ENCODE measurements at regions not wholly inside any gene's neighbourhood (a gene's known extent, or its start where the extent isn't known, plus 50 kb on each side); places are given as distances from the start of the nearest gene placed in this dataset.

DNA sequence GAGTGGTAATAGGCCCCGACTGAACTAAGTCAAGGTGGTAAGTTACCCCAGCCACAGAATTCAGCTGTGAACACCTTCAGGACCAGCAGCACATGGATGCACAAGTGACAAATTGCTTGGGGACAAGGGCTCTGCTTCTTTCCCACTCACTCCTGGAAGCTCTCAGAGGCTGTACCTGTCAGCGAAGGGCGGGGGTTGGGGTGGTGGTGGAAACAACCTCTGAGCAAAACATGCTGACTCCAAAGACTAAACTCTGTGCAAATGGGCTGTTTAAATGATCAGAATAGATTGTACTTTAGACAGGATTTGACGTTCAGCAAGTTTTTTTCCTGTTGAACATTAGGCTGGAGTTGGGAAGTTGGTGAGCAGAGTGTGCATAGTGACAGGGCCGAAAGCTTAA, 544.5 kb upstream of the ZNF608 start:
- H3K4me3 ChIP-seq (ENCODE audit: low read depth, low read length), result no peak overlapping the region
- TF ChIP-seq, protein P1, sequence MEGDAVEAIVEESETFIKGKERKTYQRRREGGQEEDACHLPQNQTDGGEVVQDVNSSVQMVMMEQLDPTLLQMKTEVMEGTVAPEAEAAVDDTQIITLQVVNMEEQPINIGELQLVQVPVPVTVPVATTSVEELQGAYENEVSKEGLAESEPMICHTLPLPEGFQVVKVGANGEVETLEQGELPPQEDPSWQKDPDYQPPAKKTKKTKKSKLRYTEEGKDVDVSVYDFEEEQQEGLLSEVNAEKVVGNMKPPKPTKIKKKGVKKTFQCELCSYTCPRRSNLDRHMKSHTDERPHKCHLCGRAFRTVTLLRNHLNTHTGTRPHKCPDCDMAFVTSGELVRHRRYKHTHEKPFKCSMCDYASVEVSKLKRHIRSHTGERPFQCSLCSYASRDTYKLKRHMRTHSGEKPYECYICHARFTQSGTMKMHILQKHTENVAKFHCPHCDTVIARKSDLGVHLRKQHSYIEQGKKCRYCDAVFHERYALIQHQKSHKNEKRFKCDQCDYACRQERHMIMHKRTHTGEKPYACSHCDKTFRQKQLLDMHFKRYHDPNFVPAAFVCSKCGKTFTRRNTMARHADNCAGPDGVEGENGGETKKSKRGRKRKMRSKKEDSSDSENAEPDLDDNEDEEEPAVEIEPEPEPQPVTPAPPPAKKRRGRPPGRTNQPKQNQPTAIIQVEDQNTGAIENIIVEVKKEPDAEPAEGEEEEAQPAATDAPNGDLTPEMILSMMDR (IDR thresholded peaks at IDR 0.05; ENCODE audit: control insufficient read depth, extremely low read depth, insufficient read depth), result no peak
- DNase-seq (ENCODE audit: low read depth), result no peak

DNA sequence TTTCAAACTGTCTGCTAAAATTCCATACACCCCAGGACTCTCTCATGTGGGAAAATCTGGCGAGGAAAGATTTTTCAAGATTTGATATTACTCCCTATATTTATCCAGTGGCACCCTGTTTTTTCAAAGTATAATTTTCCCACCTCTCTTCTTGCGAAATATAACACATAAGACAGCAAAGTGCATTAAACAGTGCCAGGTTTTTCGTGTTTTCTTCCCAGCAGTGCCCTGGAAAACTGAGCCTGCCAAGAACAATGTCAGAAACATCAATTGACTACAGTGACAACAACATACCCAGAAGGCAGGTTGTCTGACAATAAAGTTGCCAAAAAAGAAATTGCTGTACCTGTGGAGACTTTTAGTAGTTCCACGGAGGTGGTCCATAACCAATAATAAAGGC, 545.0 kb upstream of the ZNF608 start:
- H3K4me3 ChIP-seq (ENCODE audit: low read depth, low read length), result no peak overlapping the region
- no peak for DNase-seq (ENCODE audit: low read depth)
- TF ChIP-seq, protein P1 (IDR thresholded peaks at IDR 0.05; ENCODE audit: control insufficient read depth, extremely low read depth, insufficient read depth), result no peak

DNA sequence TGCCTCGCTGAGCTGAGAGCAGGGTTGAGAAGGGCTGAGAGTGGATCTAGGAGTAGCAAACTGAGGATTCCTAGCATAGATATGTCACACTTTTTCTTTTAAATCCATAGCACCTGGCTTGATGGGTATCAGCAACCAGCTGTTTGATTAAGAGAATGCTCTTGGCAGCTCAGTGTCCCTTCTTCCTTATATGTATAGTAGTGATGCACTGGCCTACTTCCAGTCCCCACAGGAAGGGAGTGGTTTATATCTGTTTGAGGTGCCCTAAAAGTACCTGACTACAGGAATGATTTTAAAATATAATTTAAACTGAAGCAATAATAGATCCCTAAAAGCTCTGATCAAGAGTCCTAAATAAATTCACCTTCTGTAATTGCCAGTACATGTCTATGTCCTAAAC, 546.8 kb upstream of the ZNF608 start:
- no peak overlapping the region for H3K4me3 ChIP-seq (ENCODE audit: low read depth, low read length)
- peak; percentile 68 for DNase-seq (ENCODE audit: low read depth)
- TF ChIP-seq, protein P1 (IDR thresholded peaks at IDR 0.05; ENCODE audit: control insufficient read depth, extremely low read depth, insufficient read depth), result no peak

GRCh38 chr5:125293726-125294125, 547.3 kb upstream of the ZNF608 start:
- TF ChIP-seq, protein P1 (IDR thresholded peaks at IDR 0.05; ENCODE audit: control insufficient read depth, extremely low read depth, insufficient read depth), result no peak
- H3K4me3 ChIP-seq (ENCODE audit: low read depth, low read length), result no peak overlapping the region
- no peak for DNase-seq (ENCODE audit: low read depth)

DNA sequence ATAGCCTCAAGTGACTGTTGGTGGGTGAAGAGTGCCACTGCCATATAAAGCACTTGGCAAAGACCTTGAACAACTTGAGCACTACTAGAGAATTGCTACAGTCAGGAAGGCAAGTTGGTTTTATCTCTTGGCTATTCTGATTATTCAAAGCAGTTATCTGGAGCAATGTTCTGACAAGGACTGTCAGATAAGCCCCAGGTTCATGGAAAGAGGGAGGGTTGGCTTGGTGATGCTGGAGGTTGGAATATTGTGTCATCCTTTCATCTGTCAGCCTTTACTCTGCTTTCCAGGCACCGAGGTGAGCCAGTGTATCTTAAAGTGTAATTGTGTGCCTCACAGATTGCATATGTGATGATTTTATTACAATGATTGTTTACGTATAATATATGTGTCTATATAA, 548.4 kb upstream of the ZNF608 start:
- TF ChIP-seq, protein P1 (IDR thresholded peaks at IDR 0.05; ENCODE audit: control insufficient read depth, extremely low read depth, insufficient read depth), result no peak
- no peak overlapping the region for H3K4me3 ChIP-seq (ENCODE audit: low read depth, low read length)
- DNase-seq (ENCODE audit: low read depth), result no peak

GRCh38 chr5:125295405-125295872, 549.0 kb upstream of the ZNF608 start:
- DNase-seq (ENCODE audit: low read depth), result no peak
- no peak overlapping the region for H3K4me3 ChIP-seq (ENCODE audit: low read depth, low read length)
- TF ChIP-seq, protein P1 (IDR thresholded peaks at IDR 0.05; ENCODE audit: control insufficient read depth, extremely low read depth, insufficient read depth), result no peak

DNA sequence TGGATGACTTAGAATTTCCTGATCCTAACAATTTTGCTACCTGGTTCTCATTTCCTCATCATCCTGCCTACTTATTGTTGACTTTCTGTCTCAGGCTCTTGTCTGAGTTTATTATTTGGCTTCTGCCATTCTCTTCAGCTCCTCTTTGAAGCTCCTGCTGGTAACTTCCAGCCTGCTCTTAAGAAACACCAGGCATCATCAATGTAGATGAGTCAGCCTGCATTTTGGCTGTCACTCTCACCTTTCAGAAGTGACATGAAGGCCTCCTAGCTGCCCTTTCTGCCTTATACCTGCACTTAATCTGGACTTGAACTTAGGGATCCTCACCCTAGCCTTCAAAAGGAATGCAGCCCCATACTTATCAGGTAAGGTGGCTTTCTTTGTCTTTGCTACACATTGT, 551.8 kb upstream of the ZNF608 start:
- DNase-seq (ENCODE audit: low read depth), result no peak

More for the DNA sequence above, 551.8 kb upstream of the ZNF608 start:
- TF ChIP-seq, protein P1 (IDR thresholded peaks at IDR 0.05; ENCODE audit: control insufficient read depth, extremely low read depth, insufficient read depth), result no peak
- H3K4me3 ChIP-seq (ENCODE audit: low read depth, low read length), result no peak overlapping the region

Data from LNCaP clone FGC (cell line).